ENCODE measurements at regions not wholly inside any gene's neighbourhood (a gene's known extent, or its start where the extent isn't known, plus 50 kb on each side); places are given as distances from the start of the nearest gene placed in this dataset.

- no peak for TF ChIP-seq CTCF (IDR thresholded peaks at IDR 0.05; ENCODE audit: low read depth, low read length, missing control alignments)
- no peak overlapping the region for H3K4me3 ChIP-seq (ENCODE audit: low read depth, low read length)
- H3K27me3 ChIP-seq (replicated peaks): no peaks in the 10 kb centered on the region
- DNase-seq: no peak
- no peak overlapping the region for H3K27ac ChIP-seq
- no peaks in the 10 kb centered on the region for H3K36me3 ChIP-seq (replicated peaks)
- in situ Hi-C loops (cut with HindIII; ENCODE audit: low pct_ligation_motif_present, low sequenced_read_pairs): no loop called here
Observed at GRCh38 chr6:100307561-100307960, 157.2 kb downstream of the SIM1 start.

GRCh38 chr6:100305209-100305869 is 159.4 kb downstream of the SIM1 start:
- no peak overlapping the region for H3K4me3 ChIP-seq (ENCODE audit: low read depth, low read length)
- in situ Hi-C loops (cut with HindIII; ENCODE audit: low pct_ligation_motif_present, low sequenced_read_pairs): no loop called here
- no peaks in the 10 kb centered on the region for H3K27me3 ChIP-seq (replicated peaks)
- no peak for DNase-seq
- no peaks in the 10 kb centered on the region for H3K36me3 ChIP-seq (replicated peaks)
- TF ChIP-seq CTCF (IDR thresholded peaks at IDR 0.05; ENCODE audit: low read depth, low read length, missing control alignments): no peak
- no peak overlapping the region for H3K27ac ChIP-seq

- in situ Hi-C loops (cut with HindIII; ENCODE audit: low pct_ligation_motif_present, low sequenced_read_pairs): no loop called here
- no peak for DNase-seq
- TF ChIP-seq CTCF (IDR thresholded peaks at IDR 0.05; ENCODE audit: low read depth, low read length, missing control alignments): no peak
Observed at GRCh38 chr6:100304575-100304974, 160.1 kb downstream of the SIM1 start.

DNA sequence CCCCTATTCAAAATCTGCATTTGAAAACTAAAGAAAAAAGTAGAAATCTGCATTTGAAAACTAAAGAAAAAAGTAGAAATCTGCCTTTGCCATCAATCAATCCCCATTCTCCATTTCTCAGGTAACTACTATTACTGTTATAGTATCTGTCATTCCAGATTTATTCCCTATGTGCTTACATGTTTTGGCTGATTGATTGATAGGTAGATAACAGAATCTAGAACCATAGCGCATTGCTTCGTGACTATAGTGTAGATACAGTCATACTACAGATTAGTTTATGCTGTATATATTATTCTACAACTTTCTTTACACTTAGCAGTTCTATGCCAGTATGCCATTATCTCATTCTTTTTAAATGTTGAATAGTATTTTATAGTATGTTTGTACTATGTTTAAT is 163.0 kb downstream of the SIM1 start:
- H3K27me3 ChIP-seq (replicated peaks): no peaks in the 10 kb centered on the region
- no peak overlapping the region for H3K4me3 ChIP-seq (ENCODE audit: low read depth, low read length)
- in situ Hi-C loops (cut with HindIII; ENCODE audit: low pct_ligation_motif_present, low sequenced_read_pairs): no loop called here
- no peaks in the 10 kb centered on the region for H3K36me3 ChIP-seq (replicated peaks)
- TF ChIP-seq CTCF (IDR thresholded peaks at IDR 0.05; ENCODE audit: low read depth, low read length, missing control alignments): no peak
- DNase-seq: no peak
- no peak overlapping the region for H3K27ac ChIP-seq

More at GRCh38 chr6:100304575-100304974, 160.1 kb downstream of the SIM1 start:
- Histone ChIP-seq H3K4me3 (ENCODE audit: low read depth, low read length) (no peak overlapping the region), H3K27me3 (replicated peaks) (no peaks in the 10 kb centered on the region), H3K36me3 (replicated peaks) (no peaks in the 10 kb centered on the region), H3K27ac (no peak overlapping the region)

- peak; percentile 94 for DNase-seq
- Histone ChIP-seq H3K4me3 (ENCODE audit: low read depth, low read length) (no peak overlapping the region), H3K27ac (peak overlapping the region; percentile 90)
Observed at GRCh38 chr6:100300221-100300736, 164.4 kb downstream of the SIM1 start.

More at GRCh38 chr6:100300221-100300736, 164.4 kb downstream of the SIM1 start:
- Histone ChIP-seq H3K36me3 (replicated peaks) (no peaks in the 10 kb centered on the region), H3K27me3 (replicated peaks) (no peaks in the 10 kb centered on the region)
- no peak for TF ChIP-seq CTCF (IDR thresholded peaks at IDR 0.05; ENCODE audit: low read depth, low read length, missing control alignments)
- in situ Hi-C loops (cut with HindIII; ENCODE audit: low pct_ligation_motif_present, low sequenced_read_pairs): no loop called here

Measured in brain microvascular endothelial cell (primary cell).